H9 (cell line): ENCODE measurements at regions not wholly inside any gene's neighbourhood (a gene's known extent, or its start where the extent isn't known, plus 50 kb on each side); places are given as distances from the start of the nearest gene placed in this dataset.

ENCODE experiments used
- DNase-seq: peaks from one replicate; pipeline ENCODE4 v3.0.0-alpha.2; 2017
- H2AFZ ChIP-seq: one replicate; pipeline ENCODE4 v1.6.1; 2013; ENCODE audit warnings: mild to moderate bottlenecking, low read length, control low read depth, moderate library complexity
- H2AK5ac ChIP-seq: 2 replicates; pipeline ENCODE4 v1.6.1; 2013; ENCODE audit warnings: low read length, control low read depth, mixed read lengths; ENCODE audit not compliant: insufficient read length
- H2BK120ac ChIP-seq: one replicate; pipeline ENCODE4 v1.6.1; 2013; ENCODE audit warnings: low read depth, mild to moderate bottlenecking, low read length, control low read depth, inconsistent platforms; ENCODE audit not compliant: poor library complexity, severe bottlenecking
- H2BK12ac ChIP-seq: 2 replicates; pipeline ENCODE4 v1.6.1; 2013; ENCODE audit warnings: low read length, control low read depth, mixed read lengths, low read depth; ENCODE audit not compliant: insufficient read length
- H2BK15ac ChIP-seq: 2 replicates; pipeline ENCODE4 v1.6.1; 2013; ENCODE audit warnings: low read depth, low read length, control low read depth
- H2BK20ac ChIP-seq: one replicate; pipeline ENCODE4 v1.6.1; 2013; ENCODE audit warnings: low read depth, mild to moderate bottlenecking, low read length, control low read depth, inconsistent platforms; ENCODE audit not compliant: poor library complexity, severe bottlenecking
- H2BK5ac ChIP-seq: 2 replicates; pipeline ENCODE4 v1.6.1; 2013; ENCODE audit warnings: low read length, control low read depth, mixed read lengths; ENCODE audit not compliant: insufficient read length
- H3K14ac ChIP-seq: 2 replicates; pipeline ENCODE4 v1.6.1; 2013; ENCODE audit warnings: low read length, control low read depth; ENCODE audit not compliant: insufficient read depth
- H3K18ac ChIP-seq: 2 replicates; pipeline ENCODE4 v1.6.1; 2013; ENCODE audit warnings: low read depth, mild to moderate bottlenecking, mixed read lengths, low read length, control low read depth; ENCODE audit not compliant: insufficient read length
- H3K23ac ChIP-seq: 2 replicates; pipeline ENCODE4 v1.6.1; 2013; ENCODE audit warnings: low read length, control low read depth, mixed read lengths, low read depth; ENCODE audit not compliant: insufficient read length
- H3K23me2 ChIP-seq: 2 replicates; pipeline ENCODE4 v1.6.1; 2013; ENCODE audit warnings: low read depth, mild to moderate bottlenecking, mixed read lengths, low read length, control low read depth; ENCODE audit not compliant: insufficient read length, poor library complexity, severe bottlenecking
- H3K27ac ChIP-seq: 2 replicates; pipeline ENCODE4 v1.5.1; 2013; ENCODE audit warnings: low read length, control low read depth, mixed read lengths, low read depth; ENCODE audit not compliant: insufficient read length
- H3K27me3 ChIP-seq: 2 replicates; pipeline ENCODE4 v1.6.1; 2013; ENCODE audit warnings: low read length, control low read depth, inconsistent platforms; ENCODE audit not compliant: insufficient read depth
- H3K4ac ChIP-seq: 2 replicates; pipeline ENCODE4 v1.6.1; 2013; ENCODE audit warnings: low read depth, mild to moderate bottlenecking, control low read depth, inconsistent platforms, low read length, moderate library complexity
- H3K4me1 ChIP-seq: 2 replicates; pipeline ENCODE4 v1.6.1; 2013; ENCODE audit warnings: low read length, control low read depth, inconsistent platforms; ENCODE audit not compliant: insufficient read depth
- H3K4me2 ChIP-seq: 2 replicates; pipeline ENCODE4 v1.6.1; 2013; ENCODE audit warnings: low read length, control low read depth, mixed read lengths; ENCODE audit not compliant: insufficient read length, insufficient read depth
- H3K56ac ChIP-seq: 2 replicates; pipeline ENCODE4 v1.6.1; 2013; ENCODE audit warnings: low read depth, mild to moderate bottlenecking, mixed read lengths, low read length, control low read depth; ENCODE audit not compliant: insufficient read length
- H3K79me1 ChIP-seq: 2 replicates; pipeline ENCODE4 v1.6.1; 2013; ENCODE audit warnings: low read depth, mild to moderate bottlenecking, moderate library complexity, low read length, control low read depth, inconsistent platforms; ENCODE audit not compliant: insufficient read depth, poor library complexity, severe bottlenecking
- H3K79me2 ChIP-seq: 2 replicates; pipeline ENCODE4 v1.6.1; 2013; ENCODE audit warnings: low read length, control low read depth, inconsistent platforms; ENCODE audit not compliant: insufficient read depth
- H3K9ac ChIP-seq: 2 replicates; pipeline ENCODE4 v1.6.1; 2013; ENCODE audit warnings: low read length, control low read depth, mixed read lengths; ENCODE audit not compliant: insufficient read length; ENCODE audit errors: extremely low read depth
- H3K9me3 ChIP-seq: one replicate; pipeline ENCODE4 v1.6.1; 2013; ENCODE audit warnings: low read depth, low read length, inconsistent platforms; ENCODE audit not compliant: control insufficient read depth
- H3T11ph ChIP-seq: one replicate; pipeline ENCODE4 v1.6.1; 2013; ENCODE audit warnings: mild to moderate bottlenecking, low read length, control low read depth, inconsistent platforms
- H4K20me1 ChIP-seq: one replicate; pipeline ENCODE4 v1.6.1; 2013; ENCODE audit not compliant: control insufficient read depth, insufficient read length, insufficient read depth
- H4K5ac ChIP-seq: 2 replicates; pipeline ENCODE4 v1.6.1; 2013; ENCODE audit warnings: low read depth, mild to moderate bottlenecking, mixed read lengths, low read length, control low read depth; ENCODE audit not compliant: insufficient read length
- H4K8ac ChIP-seq: replicated peaks from 2 replicates; pipeline ENCODE4 v1.6.1; 2013; ENCODE audit warnings: low read length, control low read depth, mixed read lengths, low read depth; ENCODE audit not compliant: insufficient read length
- H4K91ac ChIP-seq: 2 replicates; pipeline ENCODE4 v1.6.1; 2013; ENCODE audit warnings: low read depth, mild to moderate bottlenecking, moderate library complexity, mixed read lengths, low read length, control low read depth; ENCODE audit not compliant: insufficient read length
- H3K27ac Mint-ChIP-seq, 3 experiments: 2 replicates in 2 of 3; 3 replicates in 1 of 3; pipeline ENCODE4 v1.8.0; 2020 to 2021; ENCODE audit warnings: mixed read lengths in 3 of 3, mild to moderate bottlenecking in 1 of 3, moderate library complexity in 1 of 3
- H3K27me3 Mint-ChIP-seq: 2 replicates; pipeline ENCODE4 v1.8.0; 2021; ENCODE audit warnings: low read depth, mild to moderate bottlenecking, moderate library complexity, mixed read lengths
- H3K36me3 Mint-ChIP-seq, 3 experiments: 2 replicates in 2 of 3; 3 replicates in 1 of 3; pipeline ENCODE4 v1.8.0; 2020 to 2021; ENCODE audit warnings: low read depth in 3 of 3, mixed read lengths in 3 of 3; ENCODE audit not compliant: insufficient read depth in 1 of 3
- H3K4me1 Mint-ChIP-seq, 2 experiments: 2 replicates each; pipeline ENCODE4 v1.8.0; 2020; ENCODE audit warnings: mixed read lengths in 2 of 2
- H3K4me3 Mint-ChIP-seq, 2 experiments: 2 replicates in 1 of 2; 3 replicates in 1 of 2; pipeline ENCODE4 v1.8.0; 2020 to 2021; ENCODE audit warnings: mild to moderate bottlenecking in 2 of 2, mixed read lengths in 2 of 2, moderate library complexity in 1 of 2
- H3K9me3 Mint-ChIP-seq, 2 experiments: 2 replicates in 1 of 2; 3 replicates in 1 of 2; pipeline ENCODE4 v1.8.0; 2020; ENCODE audit warnings: mild to moderate bottlenecking in 2 of 2, mixed read lengths in 2 of 2, moderate library complexity in 1 of 2
- CTCF ChIP-seq: fragments of 200-600 bp; sonication (generic); conservative IDR thresholded peaks from 3 replicates; pipeline ENCODE4 v1.8.0; 2021; ENCODE audit warnings: antibody characterized with exemption, mild to moderate bottlenecking
- WGBS: extraction: QIAGEN DNeasy Blood & Tissue Kit; methylation state at CpG from one replicate; pipeline ENCODE4 v1.1.7; 2013; ENCODE audit warnings: missing lambda C conversion rate, low lambda C conversion rate, mixed read lengths; ENCODE audit not compliant: insufficient read length; ENCODE audit errors: extremely low coverage; 5-methylcytosine and 5-hydroxymethylcytosine counted together

DNA sequence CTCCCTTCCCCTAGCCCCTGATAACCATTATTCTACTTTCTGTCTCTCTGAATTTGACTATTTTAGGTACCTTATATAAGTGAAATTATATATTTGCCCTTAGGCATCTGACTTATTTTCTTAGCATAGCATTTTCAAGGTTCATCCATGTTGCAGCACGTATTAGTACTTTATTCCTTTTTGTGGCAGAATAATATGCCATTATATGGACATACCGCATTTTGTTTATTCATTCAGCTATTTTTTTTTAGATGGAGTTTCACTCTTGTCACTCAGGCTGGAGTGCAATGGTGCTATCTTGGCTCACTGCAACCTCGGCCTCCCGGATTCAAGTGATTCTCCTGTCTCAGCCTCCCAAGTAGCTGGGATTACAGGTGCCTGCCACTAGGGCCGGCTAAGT, 326.2 kb upstream of the PLXNA2 start:
- no peak overlapping the region for H2BK5ac ChIP-seq
- H3T11ph ChIP-seq = no peak overlapping the region
- no peaks in the 10 kb centered on the region for H3K27me3 ChIP-seq
- H3K27ac Mint-ChIP-seq = no peak overlapping the region
- H3K18ac ChIP-seq = no peak overlapping the region
- no peaks in the 10 kb centered on the region for H3K4me1 Mint-ChIP-seq
- no peaks in the 10 kb centered on the region for H3K79me1 ChIP-seq
- no peaks in the 10 kb centered on the region for H3K79me2 ChIP-seq
- H3K9me3 Mint-ChIP-seq = peaks cover 11% of the 10 kb centered on the region in 2 experiments
- no peak overlapping the region for H4K91ac ChIP-seq
- H3K9ac ChIP-seq = no peak overlapping the region
- peaks cover 0 to 10% (median 0%) of the 10 kb centered on the region in 3 experiments; a peak in 5 of 7 replicates for H3K36me3 Mint-ChIP-seq
- no peaks in the 10 kb centered on the region; the same call in 1 of the 2 replicates for H3K27me3 Mint-ChIP-seq
- no CpG with 5 or more reads among the region's 5 CpGs for WGBS
- no peak overlapping the region for H2BK20ac ChIP-seq
- no peak overlapping the region for H3K4ac ChIP-seq
- H3K23me2 ChIP-seq = no peaks in the 10 kb centered on the region
- H4K5ac ChIP-seq = no peak overlapping the region
- no peak overlapping the region for H2BK12ac ChIP-seq
- no peak overlapping the region for H3K23ac ChIP-seq
- no peaks in the 10 kb centered on the region for H4K20me1 ChIP-seq
- no peak for TF ChIP-seq CTCF
- no peak overlapping the region for H3K27ac ChIP-seq
- no peaks in the 10 kb centered on the region for H3K4me1 ChIP-seq
- DNase-seq = no peak
- no peak overlapping the region for H3K14ac ChIP-seq
- no peak overlapping the region for H3K4me3 Mint-ChIP-seq
- no peak overlapping the region for H2BK15ac ChIP-seq
- no peak overlapping the region for H3K56ac ChIP-seq
- H2AFZ ChIP-seq = no peak overlapping the region
- no peak overlapping the region for H2BK120ac ChIP-seq
- no peak overlapping the region for H2AK5ac ChIP-seq
- no peak overlapping the region for H4K8ac ChIP-seq
- H3K4me2 ChIP-seq = no peak overlapping the region
- no peaks in the 10 kb centered on the region for H3K9me3 ChIP-seq
